ENCODE measurements at regions not wholly inside any gene's neighbourhood (a gene's known extent, or its start where the extent isn't known, plus 50 kb on each side); places are given as distances from the start of the nearest gene placed in this dataset.

- H3K9ac ChIP-seq (ENCODE audit: low read length) = no peak overlapping the region
- no peak overlapping the region for H3K27ac ChIP-seq (ENCODE audit: low read depth, low read length)
- H4K20me1 ChIP-seq (ENCODE audit: insufficient read depth) = no peaks in the 10 kb centered on the region
- intact Hi-C loops (cut with micrococcal nuclease) = no loop called here
- DNase-seq (ENCODE audit: low read depth, low spot score) (no peak), ATAC-seq (no peak)
- no peaks in the 10 kb centered on the region for H3K9me2 ChIP-seq (ENCODE audit: insufficient read depth)
- no peak overlapping the region for H3K4me2 ChIP-seq (ENCODE audit: low read length)
- ChIA-PET POLR2A (no interaction called here), RAD21 (ENCODE audit: low non-redundant PET in 1 of 2, low total read pairs in 2 of 2, uncharacterized antibody in 2 of 2, unreplicated experiment in 2 of 2) (no interaction called here), CTCF (no interaction called here)
- no peak for TF ChIP-seq ELF1 (IDR thresholded peaks at IDR 0.05; ENCODE audit: borderline replicate concordance, low read depth)
- TF ChIP-seq ZFX (IDR thresholded peaks at IDR 0.05) = no peak
- no peak for TF ChIP-seq TCF7L2 (IDR thresholded peaks at IDR 0.05; ENCODE audit: borderline replicate concordance, extremely low read depth, insufficient read depth, insufficient read length)
- no peak for TF ChIP-seq REST (IDR thresholded peaks at IDR 0.05; ENCODE audit: low read depth)
- no peak for TF ChIP-seq EGR1 (IDR thresholded peaks at IDR 0.05; ENCODE audit: low read depth)
- no peak for TF ChIP-seq ZBTB33 (IDR thresholded peaks at IDR 0.05; ENCODE audit: extremely low read depth, insufficient replicate concordance, low read length)
- no peak for TF ChIP-seq CEBPB (IDR thresholded peaks at IDR 0.05; ENCODE audit: low read depth)
- TF ChIP-seq EZH2 (IDR thresholded peaks at IDR 0.05) = no peak
- TF ChIP-seq MAX (IDR thresholded peaks at IDR 0.05) = no peak
- no peak for TF ChIP-seq CTCF (IDR thresholded peaks at IDR 0.05 in 2 of 3, conservative IDR thresholded peaks at IDR 0.05 in 1 of 3; ENCODE audit: borderline replicate concordance in 1 of 3, insufficient read depth in 1 of 3, low read depth in 2 of 3, low read length in 2 of 3)
- no peak for TF ChIP-seq ZNF274 (IDR thresholded peaks at IDR 0.05; ENCODE audit: low read depth, low read length)
- no peak for TF ChIP-seq EZH2phosphoT487 (IDR thresholded peaks at IDR 0.05; ENCODE audit: borderline replicate concordance)
- TF ChIP-seq CBX3 (IDR thresholded peaks at IDR 0.05; ENCODE audit: low read depth) = no peak
- no peak for TF ChIP-seq POLR2AphosphoS5 (IDR thresholded peaks at IDR 0.05; ENCODE audit: low read depth, low read length)
- no peak for TF ChIP-seq YY1 (IDR thresholded peaks at IDR 0.05; ENCODE audit: extremely low read depth, insufficient replicate concordance, low read depth, low read length)
- TF ChIP-seq SRF (IDR thresholded peaks at IDR 0.05; ENCODE audit: low read depth) = no peak
- no peaks in the 10 kb centered on the region for H3K79me2 ChIP-seq (ENCODE audit: insufficient read depth, low read length)
- no peaks in the 10 kb centered on the region for H3K36me3 ChIP-seq (ENCODE audit: control insufficient read depth in 1 of 2, insufficient read depth in 2 of 2, low read length in 2 of 2)
- peaks cover 16% of the 10 kb centered on the region; the same call in 1 of the 2 replicates for H3K27me3 ChIP-seq (ENCODE audit: insufficient read depth, low read length)
- no peak overlapping the region for H3K4me3 ChIP-seq (replicated peaks in 1 of 2; ENCODE audit: low read depth in 1 of 2, low read length in 2 of 2)
- H3K9me3 ChIP-seq (ENCODE audit: control insufficient read depth in 1 of 2, insufficient read depth in 1 of 2, low read depth in 1 of 2, low read length in 2 of 2) = peaks cover 0 to 4% of the 10 kb centered on the region in 2 experiments; a peak in 1 of 4 replicates
- no peak overlapping the region for H2AFZ ChIP-seq (ENCODE audit: low read depth, low read length, poor library complexity, severe bottlenecking)
- BruUV-seq (replicated peaks) = no TSS peak
- H3K4me1 ChIP-seq (ENCODE audit: control insufficient read depth in 1 of 2, insufficient read depth in 2 of 2, low read length in 2 of 2) = no peaks in the 10 kb centered on the region
These were observed 123.9 kb downstream of the ZNF664 start for GRCh38 chr12:124096869-124097434.
